ENCODE measurements at regions not wholly inside any gene's neighbourhood (a gene's known extent, or its start where the extent isn't known, plus 50 kb on each side); places are given as distances from the start of the nearest gene placed in this dataset.
"Not testable (repeated sequence)": the region's sequence is repeated elsewhere in the genome, so short reads cannot be mapped to it uniquely, and the experiment has no call there.

DNA sequence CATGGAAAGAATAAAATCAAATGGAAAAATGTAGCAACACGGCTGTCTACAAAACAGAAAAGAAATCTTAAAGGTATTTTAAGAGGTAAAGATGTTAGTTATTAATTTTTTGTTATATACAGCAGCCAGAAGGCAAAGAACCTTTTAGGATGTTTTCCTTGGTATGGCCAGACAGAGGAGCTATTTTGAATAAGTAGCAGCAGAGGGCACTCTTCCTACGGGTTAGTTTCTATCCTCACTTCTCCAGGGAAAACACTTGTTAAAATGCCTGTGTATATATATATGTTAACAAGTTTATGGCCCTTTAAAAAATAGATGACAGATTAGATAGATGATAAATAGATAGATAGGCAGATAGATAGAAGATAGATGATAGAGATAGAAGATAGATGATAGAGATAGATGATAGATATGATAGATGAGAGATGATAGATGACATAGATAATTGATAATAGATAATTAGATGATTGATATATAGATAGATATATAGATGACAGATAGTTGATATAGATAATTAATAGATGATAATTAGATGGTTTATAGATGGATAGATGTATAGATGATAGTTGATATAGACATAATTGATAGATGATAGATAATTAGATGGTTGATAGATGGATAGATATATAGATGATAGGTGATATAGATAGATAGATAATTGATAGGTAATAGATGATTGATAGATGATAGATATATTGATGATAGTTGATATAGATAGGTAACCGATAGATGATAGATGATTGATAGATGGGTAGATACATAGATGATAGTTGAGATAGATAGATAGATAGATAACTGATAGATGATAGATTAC is 57.8 kb upstream of the WIPF3 start:
- TF ChIP-seq, protein P1, sequence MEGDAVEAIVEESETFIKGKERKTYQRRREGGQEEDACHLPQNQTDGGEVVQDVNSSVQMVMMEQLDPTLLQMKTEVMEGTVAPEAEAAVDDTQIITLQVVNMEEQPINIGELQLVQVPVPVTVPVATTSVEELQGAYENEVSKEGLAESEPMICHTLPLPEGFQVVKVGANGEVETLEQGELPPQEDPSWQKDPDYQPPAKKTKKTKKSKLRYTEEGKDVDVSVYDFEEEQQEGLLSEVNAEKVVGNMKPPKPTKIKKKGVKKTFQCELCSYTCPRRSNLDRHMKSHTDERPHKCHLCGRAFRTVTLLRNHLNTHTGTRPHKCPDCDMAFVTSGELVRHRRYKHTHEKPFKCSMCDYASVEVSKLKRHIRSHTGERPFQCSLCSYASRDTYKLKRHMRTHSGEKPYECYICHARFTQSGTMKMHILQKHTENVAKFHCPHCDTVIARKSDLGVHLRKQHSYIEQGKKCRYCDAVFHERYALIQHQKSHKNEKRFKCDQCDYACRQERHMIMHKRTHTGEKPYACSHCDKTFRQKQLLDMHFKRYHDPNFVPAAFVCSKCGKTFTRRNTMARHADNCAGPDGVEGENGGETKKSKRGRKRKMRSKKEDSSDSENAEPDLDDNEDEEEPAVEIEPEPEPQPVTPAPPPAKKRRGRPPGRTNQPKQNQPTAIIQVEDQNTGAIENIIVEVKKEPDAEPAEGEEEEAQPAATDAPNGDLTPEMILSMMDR (IDR thresholded peaks at IDR 0.05; ENCODE audit: low read depth, low read length), result peak; percentile 58
- no peak for DNase-seq (ENCODE audit: extremely low read depth, low read depth)

DNA sequence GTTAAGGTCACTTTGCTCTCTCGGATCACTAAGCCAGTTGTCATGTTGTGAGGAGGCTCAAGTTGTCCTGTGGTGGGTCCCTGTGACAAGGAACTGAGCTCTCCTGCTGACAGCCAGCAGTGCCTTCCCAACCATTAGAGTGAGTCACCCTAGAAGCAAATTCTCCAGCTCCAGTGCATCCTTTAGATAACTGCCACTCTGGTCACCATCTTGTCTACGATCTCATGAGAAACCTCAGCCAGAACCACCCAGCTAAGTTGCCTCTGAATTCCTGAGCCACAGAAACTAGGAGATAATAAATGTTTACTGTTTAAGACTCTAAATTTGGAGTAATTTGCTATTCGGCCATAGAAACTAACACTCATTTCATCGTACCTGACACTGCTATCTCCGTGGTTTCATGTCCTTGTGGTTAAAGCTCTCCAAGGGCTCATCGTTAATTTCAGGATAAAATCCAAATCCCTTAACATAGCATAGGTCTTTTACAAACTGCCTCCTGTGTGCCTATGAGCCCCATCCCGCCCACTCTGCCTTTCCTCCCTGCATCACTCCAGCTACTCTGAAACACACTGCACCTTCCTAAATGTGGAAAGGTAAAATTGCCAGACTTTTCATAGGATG is 56.5 kb upstream of the WIPF3 start:
- no peak for DNase-seq (ENCODE audit: extremely low read depth, low read depth)
- TF ChIP-seq, protein P1 (IDR thresholded peaks at IDR 0.05; ENCODE audit: low read depth, low read length), result no peak

DNA sequence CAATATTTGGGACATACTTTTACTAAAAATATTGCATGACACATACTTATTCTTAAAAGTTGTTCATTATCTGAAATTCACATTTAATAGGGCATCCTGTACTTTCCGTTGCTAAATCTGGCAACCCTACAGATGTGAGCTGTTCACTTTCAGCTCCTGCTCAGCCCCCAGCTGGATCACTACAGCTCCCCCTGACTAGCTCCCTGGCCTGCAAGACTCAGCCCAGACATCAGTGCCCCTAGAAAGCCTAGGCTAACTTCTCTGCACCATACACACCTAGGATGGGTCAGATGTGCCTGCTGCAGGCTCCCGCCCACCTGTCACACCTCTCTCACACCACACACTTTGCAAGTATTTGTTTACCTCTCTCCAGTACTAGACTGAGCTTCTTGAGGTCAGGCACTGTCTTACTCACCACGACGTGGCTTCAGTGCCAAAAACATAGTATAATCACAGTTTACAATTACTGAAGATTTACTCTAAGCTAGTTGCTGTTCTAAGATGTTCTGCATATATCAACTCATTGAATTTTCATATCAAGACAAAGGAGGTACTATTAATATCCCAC is 55.9 kb upstream of the WIPF3 start:
- DNase-seq (ENCODE audit: extremely low read depth, low read depth), result not testable (repeated sequence)

DNA sequence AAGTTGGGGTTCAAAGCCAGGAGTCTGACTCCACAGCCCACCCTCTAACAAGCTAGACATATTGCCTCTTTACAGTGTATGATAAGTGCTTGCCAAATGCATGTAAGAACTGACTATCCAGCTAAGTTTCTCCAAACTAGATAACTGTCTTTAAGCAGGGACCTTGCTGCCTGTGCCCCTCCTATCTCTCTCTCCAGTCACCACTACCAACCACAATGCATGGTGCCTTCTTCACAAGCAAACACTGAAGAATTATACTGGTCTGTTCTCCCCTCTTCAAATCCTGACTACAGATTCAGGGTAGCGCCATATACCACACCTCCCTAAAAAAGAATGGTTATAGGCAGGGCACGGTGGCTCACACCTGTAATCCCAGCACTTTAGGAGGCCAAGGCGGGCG is 55.3 kb upstream of the WIPF3 start:
- not testable (repeated sequence) for DNase-seq (ENCODE audit: extremely low read depth, low read depth)

DNA sequence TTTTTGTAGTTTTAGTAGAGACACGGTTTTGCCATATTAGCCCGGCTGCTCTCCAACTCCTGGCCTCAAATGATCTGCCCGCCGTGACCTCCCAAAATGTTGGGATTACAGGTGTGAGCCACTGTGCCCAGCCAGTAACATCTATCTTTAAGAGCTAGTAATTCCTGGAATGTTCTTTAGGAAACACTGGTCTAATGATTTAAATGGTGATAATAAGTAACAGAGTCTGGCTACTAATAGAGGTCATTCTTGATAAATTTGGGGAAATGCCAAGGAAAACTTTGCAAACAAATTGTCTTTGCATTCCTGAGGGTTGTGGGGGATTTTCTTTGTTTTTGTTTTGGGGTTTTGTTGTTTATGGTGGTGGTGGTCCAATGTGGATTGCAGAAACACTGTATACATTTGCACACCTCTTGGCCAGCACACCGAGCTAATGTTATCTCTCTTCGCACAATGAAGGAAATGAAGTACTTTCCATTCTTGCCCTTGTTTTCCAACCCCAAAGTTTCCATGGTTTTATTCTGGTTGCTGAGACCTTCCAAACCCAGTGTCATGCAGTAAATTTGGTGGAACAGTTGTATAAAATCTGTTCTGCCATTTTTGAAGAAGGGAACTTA is 51.3 kb upstream of the WIPF3 start:
- TF ChIP-seq, protein P1 (IDR thresholded peaks at IDR 0.05; ENCODE audit: low read depth, low read length), result no peak
- DNase-seq (ENCODE audit: extremely low read depth, low read depth), result no peak

Measured in AG09319 (cell line).